NT2/D1 (cell line): ENCODE measurements at regions not wholly inside any gene's neighbourhood (a gene's known extent, or its start where the extent isn't known, plus 50 kb on each side); places are given as distances from the start of the nearest gene placed in this dataset.

Source experiments
- DNase-seq: peaks from one replicate; pipeline ENCODE4 v3.0.0-alpha.2; 2011; ENCODE audit warnings: low read depth, low spot score
- H3K27me3 ChIP-seq: 2 replicates; pipeline ENCODE4 v1.6.0; 2011; ENCODE audit warnings: mild to moderate bottlenecking; ENCODE audit not compliant: insufficient read length, insufficient read depth
- H3K36me3 ChIP-seq: 2 replicates; pipeline ENCODE4 v1.6.1; 2011; ENCODE audit warnings: mild to moderate bottlenecking, low read length, mixed read lengths; ENCODE audit not compliant: insufficient read depth, insufficient read length
- H3K4me1 ChIP-seq: 2 replicates; pipeline ENCODE4 v1.5.1; 2011; ENCODE audit not compliant: insufficient read depth, insufficient read length
- H3K4me3 ChIP-seq: 2 replicates; pipeline ENCODE4 v1.5.1; 2011; ENCODE audit warnings: low read depth; ENCODE audit not compliant: insufficient read length
- H3K9ac ChIP-seq: 2 replicates; pipeline ENCODE4 v1.6.0; 2011; ENCODE audit warnings: low read depth; ENCODE audit not compliant: insufficient read length
- H3K9me3 ChIP-seq: 2 replicates; pipeline ENCODE4 v1.5.1; 2011; ENCODE audit warnings: mild to moderate bottlenecking, low read length; ENCODE audit not compliant: insufficient read depth
- SUZ12 ChIP-seq: IDR thresholded peaks from 2 replicates; pipeline ENCODE4 v1.6.1; 2011; ENCODE audit not compliant: insufficient read length, insufficient read depth; ENCODE audit errors: extremely low read depth
- YY1 ChIP-seq: IDR thresholded peaks from 2 replicates; pipeline ENCODE4 v1.6.1; 2011; ENCODE audit not compliant: insufficient read length, insufficient read depth
- ZNF274 ChIP-seq: IDR thresholded peaks from 2 replicates; pipeline ENCODE4 v1.6.1; 2011; ENCODE audit warnings: mild to moderate bottlenecking, low read depth, low read length

DNA sequence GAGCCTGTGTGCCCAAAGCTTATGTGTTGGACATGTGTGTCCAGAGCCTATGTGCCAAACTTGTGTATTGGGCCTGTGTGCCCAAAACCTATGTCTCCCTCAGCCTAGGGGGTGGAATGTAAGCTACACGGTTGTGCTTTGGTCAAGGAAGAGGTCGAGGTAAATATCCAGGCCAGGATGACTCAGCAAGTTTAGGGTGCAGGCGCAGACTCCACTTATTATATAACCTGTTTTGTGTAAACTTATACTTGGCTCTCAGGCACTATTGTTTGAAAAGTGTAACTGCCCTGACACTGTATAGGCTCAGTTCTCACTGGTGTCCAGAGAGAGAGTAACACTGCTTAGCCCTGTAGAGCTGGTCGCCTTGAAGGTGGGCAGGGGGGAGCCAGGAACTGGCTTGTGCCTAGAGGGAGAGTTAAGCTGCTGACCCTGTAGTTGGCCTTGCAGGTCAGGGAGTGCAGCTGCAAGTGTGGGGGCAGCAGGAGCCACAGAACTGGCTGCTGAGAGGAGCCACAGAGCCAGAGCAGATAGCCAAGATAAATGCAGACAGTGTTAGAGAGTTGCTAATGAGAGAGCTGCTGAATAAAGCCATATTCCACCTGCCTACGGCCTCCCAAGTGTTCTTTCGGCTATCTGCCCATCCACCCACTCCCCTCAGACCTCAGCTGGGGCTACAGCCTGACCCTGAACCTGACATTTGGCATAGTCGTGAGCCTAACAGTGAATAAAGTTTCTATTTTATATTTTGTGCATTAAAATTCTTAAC, 517.2 kb upstream of the SLITRK1 start:
- H3K4me1 ChIP-seq: no peaks in the 10 kb centered on the region

DNA sequence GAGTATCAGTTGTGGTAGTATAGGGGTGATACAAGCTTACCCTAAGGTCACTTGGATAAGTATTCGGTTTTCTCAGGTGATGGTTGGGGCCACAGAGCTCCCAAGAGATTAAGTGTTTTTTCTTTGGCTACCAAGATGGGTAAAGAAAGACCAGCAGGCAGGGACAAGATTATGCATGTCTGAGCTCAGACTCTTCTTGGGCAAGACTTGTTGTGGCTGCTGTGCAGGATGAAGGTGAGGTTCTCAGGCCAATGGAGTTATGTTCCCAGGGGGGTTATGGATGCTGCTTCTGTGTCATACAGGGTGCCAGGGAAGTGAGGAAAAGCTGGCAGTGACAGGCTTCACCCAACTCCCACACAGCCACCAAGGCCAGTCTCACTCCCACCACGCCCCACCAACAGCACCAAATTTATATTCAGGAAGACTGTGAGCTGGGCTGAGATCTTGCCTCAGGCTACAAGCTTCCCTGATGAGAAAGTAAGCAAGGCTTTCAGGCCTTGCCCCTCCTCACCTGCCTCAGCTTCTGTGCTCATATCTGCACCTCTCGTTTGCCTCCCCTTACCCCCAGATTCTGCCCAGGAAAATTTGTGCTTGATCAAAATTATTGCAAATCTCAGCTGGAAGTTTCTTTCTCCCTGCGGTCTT, 511.8 kb upstream of the SLITRK1 start:
- H3K4me1 ChIP-seq: peaks cover 2% of the 10 kb centered on the region
- no peak overlapping the region for H3K9ac ChIP-seq
- H3K36me3 ChIP-seq: no peaks in the 10 kb centered on the region
- no peaks in the 10 kb centered on the region for H3K27me3 ChIP-seq
- no peak overlapping the region for H3K4me3 ChIP-seq
- no peak for DNase-seq
- H3K9me3 ChIP-seq: peaks cover under 1% of the 10 kb centered on the region; the same call in 1 of the 2 replicates
- TF ChIP-seq YY1: no peak
- no peak for TF ChIP-seq ZNF274
- TF ChIP-seq SUZ12: no peak

More for the DNA sequence above, 517.2 kb upstream of the SLITRK1 start:
- Histone ChIP-seq H3K9me3 (peaks cover 7% of the 10 kb centered on the region; the same call in 1 of the 2 replicates), H3K4me3 (no peak overlapping the region), H3K36me3 (no peaks in the 10 kb centered on the region), H3K27me3 (no peaks in the 10 kb centered on the region), H3K9ac (no peak overlapping the region)
- DNase-seq: no peak
- TF ChIP-seq ZNF274 (no peak), YY1 (no peak), SUZ12 (no peak)

DNA sequence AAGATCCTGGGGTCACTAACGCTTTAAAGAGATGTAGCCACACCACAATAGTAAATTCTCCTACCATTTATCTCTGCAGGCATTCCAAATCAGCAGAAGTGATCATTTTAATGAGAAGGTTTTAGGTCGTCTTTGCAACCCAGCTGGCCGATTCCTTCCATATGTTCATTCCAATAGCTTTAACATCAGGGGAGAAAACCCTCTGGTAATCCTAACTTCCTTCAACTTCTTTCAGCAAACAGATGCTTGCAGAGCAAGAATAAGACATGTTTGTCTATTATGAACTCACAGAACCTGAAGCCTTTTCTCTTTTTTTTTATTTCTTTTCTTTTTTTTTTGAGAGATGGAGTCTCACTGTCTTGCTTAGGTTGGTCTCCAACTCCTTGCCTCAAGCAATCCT, 498.6 kb upstream of the SLITRK1 start:
- DNase-seq: no peak
- H3K36me3 ChIP-seq: no peaks in the 10 kb centered on the region
- H3K9me3 ChIP-seq: no peaks in the 10 kb centered on the region

DNA sequence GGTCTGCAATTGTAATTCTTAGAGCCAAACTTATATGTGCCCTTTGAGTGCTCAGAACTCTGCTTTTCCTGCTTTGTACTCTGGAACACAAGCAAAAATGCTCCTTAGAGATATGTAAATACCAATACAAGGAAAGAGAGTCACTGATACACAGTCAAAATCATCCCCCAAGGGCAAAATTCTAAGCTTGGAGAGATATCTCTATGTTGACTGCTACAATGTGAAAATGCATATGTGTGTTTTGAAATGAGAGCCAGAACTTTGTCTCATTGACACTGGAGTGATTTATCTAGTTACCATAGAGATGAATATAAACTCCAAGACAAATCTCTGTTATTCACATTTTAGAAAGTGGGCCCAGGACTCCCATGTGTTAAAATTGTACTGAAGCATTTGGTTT, 494.8 kb upstream of the SLITRK1 start:
- Histone ChIP-seq H3K9me3 (no peaks in the 10 kb centered on the region), H3K9ac (no peak overlapping the region), H3K4me3 (no peak overlapping the region), H3K27me3 (no peaks in the 10 kb centered on the region), H3K4me1 (no peaks in the 10 kb centered on the region), H3K36me3 (no peaks in the 10 kb centered on the region)
- no peak for TF ChIP-seq SUZ12
- no peak for TF ChIP-seq ZNF274
- TF ChIP-seq YY1: no peak
- no peak for DNase-seq

More for the DNA sequence above, 498.6 kb upstream of the SLITRK1 start:
- H3K27me3 ChIP-seq: no peaks in the 10 kb centered on the region
- no peak for TF ChIP-seq ZNF274
- TF ChIP-seq YY1: no peak
- no peak for TF ChIP-seq SUZ12
- no peaks in the 10 kb centered on the region for H3K4me1 ChIP-seq
- no peak overlapping the region for H3K9ac ChIP-seq
- H3K4me3 ChIP-seq: no peak overlapping the region

DNA sequence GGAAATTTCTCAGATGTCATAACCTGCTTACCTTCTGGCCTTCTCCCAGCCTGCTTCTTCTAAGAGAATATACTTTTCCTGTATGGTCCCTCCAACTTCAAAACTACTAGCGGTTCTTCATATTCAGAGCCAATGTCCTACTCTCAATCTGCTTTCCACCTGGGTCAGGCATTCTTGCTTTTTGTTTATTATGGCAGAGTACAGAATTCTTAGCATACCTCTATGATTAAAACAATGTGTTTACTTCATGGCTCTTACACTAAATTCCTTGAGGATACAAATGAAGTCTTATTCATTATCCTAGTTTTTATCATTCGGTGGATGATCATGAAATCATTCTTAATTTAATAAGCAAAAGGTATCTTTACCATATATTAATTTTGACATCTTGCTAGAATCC, 484.2 kb upstream of the SLITRK1 start:
- no peak for DNase-seq
- Histone ChIP-seq H3K4me1 (no peaks in the 10 kb centered on the region), H3K9ac (no peak overlapping the region), H3K36me3 (no peaks in the 10 kb centered on the region), H3K4me3 (no peak overlapping the region), H3K9me3 (no peaks in the 10 kb centered on the region), H3K27me3 (no peaks in the 10 kb centered on the region)
- TF ChIP-seq YY1: no peak
- TF ChIP-seq SUZ12: no peak
- TF ChIP-seq ZNF274: no peak

DNA sequence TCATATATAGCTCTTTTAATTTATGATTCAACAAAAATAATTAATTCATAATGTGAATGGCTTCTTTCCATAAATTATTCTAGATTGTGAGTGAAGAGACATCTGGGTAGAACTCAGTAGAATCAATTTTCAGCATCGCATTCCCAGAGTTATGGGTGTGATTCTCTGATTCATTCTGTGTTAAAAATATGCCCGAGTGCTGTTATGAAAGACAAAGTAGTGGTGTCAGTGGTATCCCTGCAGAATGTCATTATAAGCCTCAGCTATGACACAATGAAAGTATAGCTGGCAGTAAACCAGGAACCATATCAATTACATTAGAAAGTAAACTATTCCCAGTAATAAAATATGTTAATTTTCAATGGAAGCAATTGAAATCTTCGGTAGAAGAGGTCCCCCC, 480.5 kb upstream of the SLITRK1 start:
- no peaks in the 10 kb centered on the region for H3K4me1 ChIP-seq
- no peak overlapping the region for H3K9ac ChIP-seq
- no peaks in the 10 kb centered on the region for H3K9me3 ChIP-seq
- no peaks in the 10 kb centered on the region for H3K36me3 ChIP-seq
- H3K4me3 ChIP-seq: no peak overlapping the region
- no peaks in the 10 kb centered on the region for H3K27me3 ChIP-seq
- TF ChIP-seq YY1 (no peak), SUZ12 (no peak), ZNF274 (no peak)
- no peak for DNase-seq

DNA sequence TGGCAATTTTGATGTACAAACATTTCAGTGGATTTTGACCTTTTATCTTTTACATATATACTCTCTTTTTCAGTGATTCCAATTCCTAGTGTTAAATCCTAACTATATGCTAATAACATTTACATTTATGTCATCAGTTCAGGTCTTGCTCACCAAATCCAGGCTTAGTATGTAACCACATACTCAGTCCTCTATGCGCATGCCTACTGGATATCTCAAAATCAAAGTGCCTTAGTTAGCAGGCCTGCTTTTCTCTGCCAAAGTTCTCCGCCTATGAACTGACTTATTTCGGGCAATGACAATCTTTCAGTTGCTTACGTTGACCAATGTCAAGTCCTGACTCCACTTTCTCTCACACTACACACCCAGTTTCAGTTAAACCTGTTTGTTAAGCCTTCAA, 478.5 kb upstream of the SLITRK1 start:
- DNase-seq: no peak
- H3K4me3 ChIP-seq: no peak overlapping the region
- H3K4me1 ChIP-seq: no peaks in the 10 kb centered on the region
- TF ChIP-seq YY1 (no peak), SUZ12 (no peak), ZNF274 (no peak)
- H3K27me3 ChIP-seq: no peaks in the 10 kb centered on the region
- H3K9ac ChIP-seq: no peak overlapping the region
- no peaks in the 10 kb centered on the region for H3K9me3 ChIP-seq
- H3K36me3 ChIP-seq: no peaks in the 10 kb centered on the region
